Right ventricle myocardium superior (tissue), 1 donor: ENCODE measurements at regions not wholly inside any gene's neighbourhood (a gene's known extent, or its start where the extent isn't known, plus 50 kb on each side); places are given as distances from the start of the nearest gene placed in this dataset.

Experiments used
- ATAC-seq: fragments of 200-7000 bp; cut with Tn5 transposase; one replicate; pipeline ENCODE4 v1.9.1; 2020; ENCODE audit warnings: mild to moderate bottlenecking; ENCODE audit not compliant: poor library complexity
- DNase-seq: peaks from one replicate; pipeline ENCODE4 v3.0.0-alpha.2; 2020
- intact Hi-C: fragments of 100-400 bp; cut with DNase I; formaldehyde crosslinking; loops from one replicate; pipeline ENCODE4 v1.11.2; 2022
- donor health status: DM: no; HTN: yes; CAD: no; lungs with severe emphysema.

DNA sequence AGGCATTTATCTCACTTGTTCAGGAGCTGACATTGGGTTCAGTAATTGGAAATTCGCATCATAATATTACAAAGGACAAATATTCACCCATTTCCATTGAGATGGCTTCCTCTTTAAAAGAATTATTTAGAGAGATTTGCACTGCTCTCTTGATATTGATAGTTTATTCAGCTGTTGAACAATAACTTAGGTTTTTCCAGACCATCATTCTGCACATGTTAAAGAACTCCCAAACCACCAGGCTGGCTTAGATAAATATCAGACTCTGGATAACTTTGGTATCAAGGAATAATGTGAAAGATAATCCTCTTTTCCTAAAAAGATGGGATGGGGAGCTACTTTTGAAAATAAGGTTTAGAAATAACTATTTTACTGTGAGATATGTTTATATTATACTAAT is 154.0 kb downstream of the GASK1B start:
- DNase-seq (no peak), ATAC-seq (no peak)
- intact Hi-C loops, result loop anchor here (10.0 kb wide), 1 partner anchor 46 kb away; no protein-coding TSS in a partner anchor

- no peak for DNase-seq
- ATAC-seq, result no peak
- intact Hi-C loops, result loop anchor here (10.0 kb wide), 1 partner anchor 46 kb away; no protein-coding TSS in a partner anchor
These were observed 154.5 kb downstream of the GASK1B start for GRCh38 chr4:158018221-158018830.

DNA sequence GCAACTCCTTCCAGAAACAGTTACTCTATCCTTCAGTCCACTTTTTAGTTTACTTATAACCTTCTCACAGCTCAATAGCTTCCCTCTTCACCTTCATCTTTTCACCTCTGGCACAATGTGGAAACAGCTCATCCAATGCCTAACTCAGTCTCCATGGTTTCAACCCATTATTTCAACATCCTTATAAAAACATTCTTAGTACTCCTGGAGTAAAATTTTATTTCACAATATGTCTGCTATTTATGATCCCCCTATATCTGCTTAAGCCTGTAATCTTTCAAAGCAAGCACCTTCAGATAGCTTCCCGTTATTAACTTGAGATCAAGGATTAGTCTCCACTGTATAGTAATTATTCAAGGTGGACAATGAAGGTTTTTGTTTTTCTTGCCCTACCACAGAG is 156.3 kb downstream of the GASK1B start:
- intact Hi-C loops, result loop anchor here (10.0 kb wide), 1 partner anchor 48 kb away; no protein-coding TSS in a partner anchor
- ATAC-seq, result peak; percentile 57
- DNase-seq, result no peak

GRCh38 chr4:158015241-158015640 is 157.6 kb downstream of the GASK1B start:
- intact Hi-C loops, result loop anchor here (10.0 kb wide), 1 partner anchor 50 kb away; no protein-coding TSS in a partner anchor
- DNase-seq (no peak), ATAC-seq (no peak)

GRCh38 chr4:158013858-158014257 is 159.0 kb downstream of the GASK1B start:
- no peak for ATAC-seq
- intact Hi-C loops, result loop anchor here (10.0 kb wide), 1 partner anchor 51 kb away; no protein-coding TSS in a partner anchor
- no peak for DNase-seq

- ATAC-seq (no peak), DNase-seq (no peak)
- intact Hi-C loops, result loop anchor here (10.0 kb wide), 1 partner anchor 54 kb away; no protein-coding TSS in a partner anchor
These were observed 162.5 kb downstream of the GASK1B start for GRCh38 chr4:158010361-158010760.

- intact Hi-C loops, result loop anchor here (5.0 kb wide), 1 partner anchor 164 kb away; the partner anchor contains the start of gene GASK1B
- ATAC-seq, result peak; percentile 62
- DNase-seq, result no peak
These were observed 164.1 kb downstream of the GASK1B start for GRCh38 chr4:158008551-158009218.

DNA sequence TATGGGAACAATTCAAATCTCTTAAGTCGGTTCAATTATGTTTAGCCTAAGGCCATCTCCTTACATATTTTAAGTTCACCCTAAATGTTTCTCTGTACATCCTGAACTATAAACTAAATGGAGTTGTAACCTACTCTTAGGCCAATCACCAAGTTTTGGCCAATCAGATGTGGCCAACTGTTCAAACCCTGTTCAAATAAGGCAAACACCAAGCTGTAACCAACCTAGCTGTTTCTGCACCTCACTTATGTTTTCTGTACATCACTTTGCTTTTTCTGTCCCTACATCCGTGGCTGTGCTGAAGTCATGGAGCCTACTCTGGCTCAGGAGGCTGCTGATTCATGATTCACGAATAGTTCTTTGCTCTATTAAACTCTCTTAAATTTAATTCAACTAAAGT is 165.3 kb downstream of the GASK1B start:
- ATAC-seq, result no peak
- intact Hi-C loops, result loop anchor here (5.0 kb wide), 1 partner anchor 165 kb away; the partner anchor contains the start of gene GASK1B
- no peak for DNase-seq

DNA sequence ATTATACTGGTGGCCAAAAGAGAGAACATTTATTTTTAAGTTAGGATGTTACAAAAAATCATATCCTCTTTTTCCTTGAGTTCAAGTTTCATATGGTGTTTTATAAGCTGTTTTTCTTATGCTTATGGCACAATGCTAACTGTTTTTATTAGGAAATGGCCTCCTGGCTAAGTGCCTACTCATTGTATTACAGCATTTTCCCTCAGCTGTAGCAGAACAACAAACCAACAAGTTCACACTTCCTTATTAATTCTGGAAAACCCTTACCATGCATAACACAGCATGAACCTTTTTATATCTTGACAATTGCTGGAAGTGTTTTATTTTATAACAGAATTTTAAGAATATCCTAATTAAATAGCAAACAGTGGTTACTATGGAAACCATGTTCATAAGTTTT is 165.8 kb downstream of the GASK1B start:
- ATAC-seq, result peak; percentile 79
- intact Hi-C loops, result loop anchor here (5.0 kb wide), 1 partner anchor 165 kb away; the partner anchor contains the start of gene GASK1B

DNA sequence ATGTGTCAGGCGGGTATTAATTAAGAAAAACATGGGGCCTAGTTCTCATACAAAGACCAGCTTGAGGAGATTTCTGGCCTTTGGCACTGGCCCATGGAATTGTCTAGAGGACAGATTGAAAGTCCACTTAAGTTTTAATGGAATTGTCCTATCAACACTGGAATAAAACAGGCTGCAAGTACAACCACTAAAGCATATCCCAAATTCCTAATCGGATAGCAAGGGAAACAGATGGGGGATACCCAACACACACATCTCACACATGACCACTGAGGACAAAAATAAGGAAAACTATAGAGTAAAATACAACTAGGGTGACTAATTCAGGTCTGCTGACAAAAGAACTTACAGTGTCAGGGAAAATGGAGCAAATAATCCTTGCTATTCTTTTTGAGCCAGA is 167.8 kb downstream of the GASK1B start:
- intact Hi-C loops, result loop anchor here (5.0 kb wide), 1 partner anchor 167 kb away; the partner anchor contains the start of gene GASK1B
- ATAC-seq (no peak), DNase-seq (no peak)

More for the DNA sequence above, 165.8 kb downstream of the GASK1B start:
- no peak for DNase-seq

- intact Hi-C loops, result no loop called here
- no peak for ATAC-seq
- DNase-seq, result no peak
These were observed 168.7 kb downstream of the GASK1B start for GRCh38 chr4:158004101-158004500.

GRCh38 chr4:158003212-158003611 is 169.6 kb downstream of the GASK1B start:
- DNase-seq, result no peak
- no peak for ATAC-seq
- intact Hi-C loops, result no loop called here

GRCh38 chr4:158002173-158002572 is 170.7 kb downstream of the GASK1B start:
- no peak for DNase-seq
- intact Hi-C loops, result no loop called here
- no peak for ATAC-seq

DNA sequence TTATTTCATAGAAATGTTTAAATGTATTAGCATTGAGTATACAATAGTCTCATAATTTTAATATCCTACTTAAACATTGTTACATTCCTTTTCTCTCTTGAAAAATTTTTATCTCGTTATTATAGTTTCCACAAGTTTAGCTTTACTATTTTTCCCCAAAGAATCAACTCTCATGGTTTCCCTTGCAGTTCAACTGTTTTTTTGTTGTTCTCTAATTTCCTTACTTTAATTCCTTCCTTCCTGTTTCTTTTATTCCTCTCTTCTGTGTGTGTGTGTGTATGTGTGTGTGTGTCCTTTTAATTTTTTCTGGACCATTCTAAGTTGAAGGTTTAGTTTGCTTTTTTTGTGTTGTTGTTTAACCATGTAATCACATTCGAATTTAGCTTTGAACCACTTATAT is 171.1 kb downstream of the GASK1B start:
- ATAC-seq (no peak), DNase-seq (no peak)
- intact Hi-C loops, result no loop called here

- DNase-seq, result no peak
- intact Hi-C loops, result no loop called here
- ATAC-seq, result no peak
These were observed 173.1 kb downstream of the GASK1B start for GRCh38 chr4:157999723-158000122.

DNA sequence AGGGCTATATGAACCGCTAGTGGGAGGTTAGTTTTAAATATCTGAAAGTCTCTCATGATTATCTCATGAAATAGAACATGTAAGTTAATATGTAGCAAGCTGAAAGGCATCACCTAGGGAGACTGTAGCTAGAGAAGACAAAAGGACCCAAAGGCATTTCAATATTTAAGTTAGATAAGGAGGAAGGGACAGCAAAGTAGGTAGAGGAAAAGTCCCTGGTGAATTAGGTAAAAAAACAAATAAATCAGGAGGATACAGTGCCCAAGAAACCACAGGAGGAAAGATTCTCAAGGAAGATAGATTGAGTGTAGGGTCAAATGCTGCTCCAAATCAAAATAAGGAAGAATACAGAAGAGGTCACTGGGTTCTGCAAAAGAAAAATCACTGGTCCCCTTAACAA is 175.5 kb downstream of the GASK1B start:
- DNase-seq (no peak), ATAC-seq (no peak)
- intact Hi-C loops, result no loop called here

GRCh38 chr4:157996061-157997028 is 176.5 kb downstream of the GASK1B start:
- ATAC-seq (no peak), DNase-seq (no peak)
- intact Hi-C loops, result no loop called here

GRCh38 chr4:157994863-157995262 is 178.0 kb downstream of the GASK1B start:
- DNase-seq, result no peak
- no peak for ATAC-seq
- intact Hi-C loops, result loop anchor here (5.0 kb wide), 1 partner anchor 267 kb away; no protein-coding TSS in a partner anchor
